Activated gamma-delta T cell treated with Interleukin-2 at 50 U/mL for 16 hours (primary cell): ENCODE measurements at regions not wholly inside any gene's neighbourhood (a gene's known extent, or its start where the extent isn't known, plus 50 kb on each side); places are given as distances from the start of the nearest gene placed in this dataset.
"Not testable (repeated sequence)": the region's sequence is repeated elsewhere in the genome, so short reads cannot be mapped to it uniquely, and the experiment has no call there.

ENCODE experiments used
- DNase-seq: peaks from one replicate; pipeline ENCODE4 v3.0.0-alpha.2; 2020

- no peak for DNase-seq
These were observed 114.1 kb downstream of the GXYLT1 start for GRCh38 chr12:42030588-42030987.

DNA sequence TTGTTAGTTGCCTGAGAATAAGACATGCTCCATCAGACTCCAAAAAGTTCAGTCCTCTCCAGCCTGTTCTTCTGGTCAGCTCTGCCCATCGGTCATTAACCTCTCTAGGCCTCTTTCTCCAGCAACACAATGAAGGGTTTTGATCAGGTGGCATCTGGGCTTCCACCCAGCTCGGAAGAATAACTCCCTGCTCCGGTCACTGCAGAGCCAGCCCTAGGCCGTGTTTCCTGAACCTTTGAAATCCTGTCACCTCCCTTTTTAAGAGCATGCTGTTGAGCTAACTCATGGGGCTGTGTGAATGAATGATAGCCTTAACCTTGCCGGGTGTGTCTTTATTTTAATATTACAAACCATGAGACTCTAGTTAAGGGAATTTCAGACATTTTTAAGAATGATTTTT lies 117.1 kb downstream of the GXYLT1 start:
- DNase-seq, result no peak

DNA sequence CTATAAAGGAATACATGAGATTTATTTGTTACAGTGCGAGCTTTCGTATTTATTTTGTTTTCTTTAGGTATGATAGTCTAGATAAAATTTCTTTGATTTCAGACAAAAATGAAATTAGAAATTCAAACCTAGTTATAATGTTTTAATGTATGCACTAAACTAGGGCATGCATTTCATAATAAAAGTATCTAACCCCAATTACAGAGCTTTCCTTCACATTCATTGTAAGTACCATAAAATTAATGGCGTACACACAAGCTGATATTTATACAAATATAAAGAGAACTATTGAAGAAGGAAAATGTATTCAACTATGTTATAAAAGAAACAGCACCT lies 120.2 kb downstream of the GXYLT1 start:
- DNase-seq, result no peak

GRCh38 chr12:42023733-42024494 lies 120.8 kb downstream of the GXYLT1 start:
- peak; percentile 63 for DNase-seq

DNA sequence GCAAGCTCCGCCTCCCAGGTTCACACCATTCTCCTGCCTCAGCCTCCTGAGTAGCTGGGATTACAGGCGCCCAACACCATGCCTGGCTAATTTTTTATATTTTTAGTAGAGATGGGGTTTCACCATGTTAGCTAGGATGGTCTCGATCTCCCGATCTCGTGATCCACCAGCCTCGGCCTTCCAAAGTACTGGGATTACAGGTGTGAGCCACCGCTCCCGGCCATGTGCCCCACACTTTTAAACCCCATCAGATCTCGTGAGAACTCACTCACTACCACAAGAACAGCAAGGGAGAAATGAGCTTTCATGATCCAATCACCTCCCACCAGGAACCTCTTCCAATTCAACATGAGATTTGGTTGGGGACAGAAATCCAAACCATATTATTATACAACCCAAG lies 122.7 kb downstream of the GXYLT1 start:
- not testable (repeated sequence) for DNase-seq

DNA sequence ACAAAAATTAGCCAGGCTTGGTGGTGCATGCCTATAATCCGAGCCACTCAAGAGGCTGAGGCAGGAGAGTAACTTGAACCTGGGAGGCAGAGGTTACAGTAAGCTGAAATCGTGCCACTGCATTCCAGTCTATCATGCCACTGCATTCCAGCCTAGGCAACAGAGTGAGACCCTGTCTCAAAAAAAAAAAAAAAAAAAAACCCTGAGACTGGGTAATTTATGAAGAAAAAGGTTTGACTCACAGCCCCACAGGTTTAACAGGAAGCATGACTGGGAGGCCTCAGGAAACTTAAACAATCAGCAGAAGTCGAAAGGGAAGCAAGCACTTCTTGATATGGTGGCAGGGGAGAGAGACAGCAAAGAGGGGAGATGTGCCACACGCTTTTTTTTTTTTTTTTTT lies 123.2 kb downstream of the GXYLT1 start:
- no peak for DNase-seq

- no peak for DNase-seq
These were observed 124.4 kb downstream of the GXYLT1 start for GRCh38 chr12:42020226-42020625.

DNA sequence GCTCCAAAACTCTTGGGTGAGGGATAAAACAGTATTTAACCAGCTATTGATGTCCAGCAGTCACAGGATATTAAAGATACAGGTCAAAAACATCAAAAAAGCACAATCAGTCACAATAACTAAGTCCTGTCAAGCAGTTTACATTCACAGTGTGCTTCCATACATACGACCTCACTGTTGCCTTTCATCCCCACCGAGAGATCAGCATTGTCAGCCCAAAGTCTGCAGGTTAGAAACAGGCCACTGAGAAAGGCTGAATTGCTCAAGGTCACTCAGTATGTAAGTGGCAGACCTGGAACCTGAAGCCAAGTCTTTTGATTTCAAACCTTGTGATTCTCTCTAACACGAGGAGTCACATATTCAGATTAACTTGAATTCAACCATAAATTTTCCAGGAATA lies 124.9 kb downstream of the GXYLT1 start:
- no peak for DNase-seq

GRCh38 chr12:42017051-42017450 lies 127.6 kb downstream of the GXYLT1 start:
- no peak for DNase-seq

- no peak for DNase-seq
These were observed 129.6 kb downstream of the GXYLT1 start for GRCh38 chr12:42015051-42015461.

- DNase-seq, result not testable (repeated sequence)
These were observed 132.2 kb downstream of the GXYLT1 start for GRCh38 chr12:42012501-42012900.

DNA sequence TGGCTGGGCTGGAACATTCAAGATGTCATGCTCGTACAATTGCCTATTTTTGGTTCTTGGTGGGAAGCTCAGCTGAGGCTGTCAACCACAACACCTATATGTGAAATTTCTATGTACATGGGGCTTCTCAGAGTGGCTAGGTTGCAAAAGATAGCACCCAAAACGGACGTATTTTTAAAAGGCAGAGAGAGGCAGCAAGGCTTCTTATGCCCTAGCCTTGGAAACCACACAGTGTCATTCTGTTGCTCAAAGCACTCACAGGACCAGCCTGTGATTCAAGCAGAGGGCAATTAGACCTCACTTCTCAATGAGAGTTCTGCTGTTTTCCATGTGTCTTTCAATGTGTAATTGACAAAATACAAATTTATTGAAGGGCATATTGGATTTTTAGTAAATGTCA lies 134.0 kb downstream of the GXYLT1 start:
- DNase-seq, result no peak

- DNase-seq, result no peak
These were observed 134.4 kb downstream of the GXYLT1 start for GRCh38 chr12:42010257-42010656.

- DNase-seq, result no peak
These were observed 135.7 kb downstream of the GXYLT1 start for GRCh38 chr12:42008996-42009395.

GRCh38 chr12:42003031-42003430 lies 141.6 kb downstream of the GXYLT1 start:
- no peak for DNase-seq

DNA sequence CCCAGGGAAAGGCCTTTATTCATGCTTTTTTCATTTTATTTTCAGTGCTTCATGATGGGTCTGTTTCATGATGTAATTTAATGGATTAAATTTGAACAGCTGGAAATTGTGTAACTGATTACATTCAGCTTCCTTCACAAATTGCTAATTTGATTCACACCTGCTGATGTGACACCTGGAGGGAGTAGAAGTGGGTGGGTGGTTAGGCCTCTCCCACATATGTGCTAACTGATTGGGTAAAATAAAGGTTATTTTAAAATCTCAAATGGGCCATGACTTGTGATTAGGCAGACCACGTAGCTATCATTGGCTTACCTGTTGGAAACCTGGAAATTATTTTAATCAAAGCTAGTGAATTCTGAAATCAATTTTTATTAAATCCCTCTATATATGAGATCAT lies 142.1 kb downstream of the GXYLT1 start:
- DNase-seq, result no peak

DNA sequence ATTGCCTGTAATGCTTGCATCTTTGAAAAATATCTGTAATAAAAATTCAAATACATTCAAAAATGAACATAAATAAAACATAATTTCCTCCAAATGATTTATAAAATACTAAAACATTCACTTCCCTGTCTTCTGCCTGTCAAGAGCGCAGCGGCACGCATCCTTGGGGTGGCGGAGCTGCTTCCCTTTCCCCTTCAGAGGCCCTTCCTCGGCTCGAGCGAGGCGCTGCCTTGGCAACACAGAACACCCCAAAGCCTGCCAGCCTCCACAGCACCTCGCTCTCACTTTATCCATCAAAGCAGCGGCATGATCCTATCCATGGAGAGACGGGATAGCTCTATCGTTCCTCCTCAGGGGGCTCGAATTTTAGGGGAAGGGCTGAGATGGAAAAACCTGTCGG lies 146.2 kb downstream of the GXYLT1 start:
- DNase-seq, result no peak

GRCh38 chr12:41993283-41993682 lies 151.4 kb downstream of the GXYLT1 start:
- no peak for DNase-seq

- DNase-seq, result no peak
These were observed 151.9 kb downstream of the GXYLT1 start for GRCh38 chr12:41992692-41993215.

DNA sequence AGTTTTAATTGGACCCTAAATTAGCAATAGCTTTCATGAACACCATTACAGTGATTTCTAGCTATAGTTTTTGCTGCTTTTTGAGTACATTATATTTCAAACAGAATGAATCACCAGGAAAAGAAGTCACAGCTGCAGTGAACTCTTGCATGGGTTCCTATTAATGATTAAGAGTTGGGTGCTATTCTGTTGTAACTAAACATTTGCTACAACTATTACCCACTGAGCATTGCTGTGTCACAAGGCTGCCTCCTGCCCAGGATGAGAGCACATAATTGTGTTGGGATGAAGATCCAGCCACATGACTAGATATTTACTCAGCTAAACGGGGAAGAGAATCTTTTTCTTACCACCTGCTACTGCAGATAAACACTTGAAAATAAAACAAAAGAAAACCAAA lies 152.7 kb downstream of the GXYLT1 start:
- DNase-seq, result no peak

- DNase-seq, result no peak
These were observed 156.0 kb downstream of the GXYLT1 start for GRCh38 chr12:41988715-41989114.

DNA sequence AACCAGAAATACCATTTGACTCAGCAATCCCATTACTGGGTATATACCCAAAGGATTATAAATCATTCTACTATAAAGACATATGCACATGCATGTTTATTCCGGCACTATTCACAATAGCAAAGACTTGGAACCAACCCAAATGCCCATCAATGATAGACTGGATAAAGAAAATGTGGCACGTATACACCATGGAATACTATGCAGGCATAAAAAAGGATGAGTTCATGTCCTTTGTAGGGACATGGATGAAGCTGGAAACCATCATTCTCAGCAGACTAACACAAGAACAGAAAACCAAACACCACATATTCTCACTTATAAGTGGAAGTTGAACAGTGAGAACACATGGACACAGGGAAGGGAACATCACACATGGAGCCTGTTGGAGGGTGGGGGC lies 158.2 kb downstream of the GXYLT1 start:
- DNase-seq, result not testable (repeated sequence)

DNA sequence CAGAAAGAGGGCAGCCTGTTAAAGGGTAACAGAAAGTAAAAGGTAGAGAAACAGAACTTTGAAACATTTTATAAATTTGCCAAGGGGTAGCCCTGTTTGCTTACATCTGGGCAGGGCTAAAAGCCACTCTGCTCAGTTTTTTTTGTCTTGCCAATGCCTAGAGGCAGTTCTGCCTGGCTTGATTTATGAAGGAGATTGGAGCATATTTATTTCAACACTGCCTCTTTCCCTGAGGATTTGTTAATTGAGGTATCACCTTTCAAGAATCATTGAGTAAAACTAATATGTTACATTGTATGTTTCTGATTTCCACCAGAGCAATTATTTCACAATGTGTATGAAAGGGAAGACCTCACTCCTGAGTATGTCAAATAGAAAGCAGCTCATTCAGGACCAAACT lies 160.8 kb downstream of the GXYLT1 start:
- no peak for DNase-seq

GRCh38 chr12:41983394-41983793 lies 161.3 kb downstream of the GXYLT1 start:
- no peak for DNase-seq

GRCh38 chr12:41981758-41982157 lies 162.9 kb downstream of the GXYLT1 start:
- no peak for DNase-seq
